ENCODE measurements at regions not wholly inside any gene's neighbourhood (a gene's known extent, or its start where the extent isn't known, plus 50 kb on each side); places are given as distances from the start of the nearest gene placed in this dataset.

GRCh38 chr6:168222115-168223043 lies 97.2 kb downstream of the DACT2 start:
- intact Hi-C loops (cut with DNase I), result no loop called here
- no peak overlapping the region for H3K4me3 ChIP-seq
- TF ChIP-seq CTCF (IDR thresholded peaks at IDR 0.05), result no peak
- TF ChIP-seq POLR2A (IDR thresholded peaks at IDR 0.05), result no peak
- 80 to 86% methylated on average over 17 of the region's 17 CpGs for WGBS, 2 donors
- H3K4me1 ChIP-seq, result no peaks in the 10 kb centered on the region
- no peak overlapping the region for H3K27ac ChIP-seq
- ATAC-seq (no peak), DNase-seq (no peak)
- H3K9me3 ChIP-seq, result no peaks in the 10 kb centered on the region
- no peaks in the 10 kb centered on the region for H3K27me3 ChIP-seq
- no peaks in the 10 kb centered on the region for H3K36me3 ChIP-seq (replicated peaks in 1 of 2; ENCODE audit: insufficient read depth in 1 of 2, low read depth in 2 of 2)

GRCh38 chr6:168221497-168222079 lies 98.0 kb downstream of the DACT2 start:
- no peak for DNase-seq
- no peak overlapping the region for H3K27ac ChIP-seq
- no peak for TF ChIP-seq CTCF (IDR thresholded peaks at IDR 0.05)
- TF ChIP-seq POLR2A (IDR thresholded peaks at IDR 0.05), result no peak
- no peaks in the 10 kb centered on the region for H3K9me3 ChIP-seq
- WGBS, 2 donors, result 81 to 87% methylated on average over 6 to 8 of the region's 8 CpGs
- H3K36me3 ChIP-seq (replicated peaks in 1 of 2; ENCODE audit: insufficient read depth in 1 of 2, low read depth in 2 of 2), result no peaks in the 10 kb centered on the region
- H3K27me3 ChIP-seq, result no peaks in the 10 kb centered on the region
- no peak overlapping the region for H3K4me3 ChIP-seq
- no peaks in the 10 kb centered on the region for H3K4me1 ChIP-seq
- ATAC-seq, result no peak
- intact Hi-C loops (cut with DNase I), result no loop called here

GRCh38 chr6:168221000-168221399 lies 98.6 kb downstream of the DACT2 start:
- intact Hi-C loops (cut with DNase I), result no loop called here
- Histone ChIP-seq H3K4me1 (no peaks in the 10 kb centered on the region), H3K27ac (no peak overlapping the region), H3K27me3 (no peaks in the 10 kb centered on the region), H3K4me3 (no peak overlapping the region), H3K9me3 (no peaks in the 10 kb centered on the region), H3K36me3 (replicated peaks in 1 of 2; ENCODE audit: insufficient read depth in 1 of 2, low read depth in 2 of 2) (no peaks in the 10 kb centered on the region)
- 68 to 69% methylated on average over 5 of the region's 5 CpGs for WGBS, 2 donors
- DNase-seq, result no peak
- TF ChIP-seq POLR2A (IDR thresholded peaks at IDR 0.05) (no peak), CTCF (IDR thresholded peaks at IDR 0.05) (no peak)
- no peak for ATAC-seq

- H3K4me3 ChIP-seq, result no peak overlapping the region
- intact Hi-C loops (cut with DNase I), result no loop called here
- no peak for DNase-seq
- TF ChIP-seq CTCF (IDR thresholded peaks at IDR 0.05) (no peak), POLR2A (IDR thresholded peaks at IDR 0.05) (no peak)
- no peaks in the 10 kb centered on the region for H3K27me3 ChIP-seq
- H3K4me1 ChIP-seq, result no peaks in the 10 kb centered on the region
- 91% methylated on average over 9 to 10 of the region's 10 CpGs for WGBS, 2 donors
- no peaks in the 10 kb centered on the region for H3K36me3 ChIP-seq (replicated peaks in 1 of 2; ENCODE audit: insufficient read depth in 1 of 2, low read depth in 2 of 2)
- ATAC-seq, result no peak
- H3K9me3 ChIP-seq, result no peaks in the 10 kb centered on the region
- H3K27ac ChIP-seq, result no peak overlapping the region
Observed at GRCh38 chr6:168219804-168220203, 99.8 kb downstream of the DACT2 start.

All from body of pancreas (tissue), 4 donors.